ENCODE measurements at regions not wholly inside any gene's neighbourhood (a gene's known extent, or its start where the extent isn't known, plus 50 kb on each side); places are given as distances from the start of the nearest gene placed in this dataset.

- no peak for DNase-seq (ENCODE audit: low read depth, low spot score)
Measured at GRCh38 chr9:81264516-81264915, 424.8 kb downstream of the TLE1 start.

- no peak for DNase-seq (ENCODE audit: low read depth, low spot score)
Measured at GRCh38 chr9:81259896-81260295, 429.5 kb downstream of the TLE1 start.

GRCh38 chr9:81256368-81256767 is 433.0 kb downstream of the TLE1 start:
- no peak for DNase-seq (ENCODE audit: low read depth, low spot score)

- no peak for DNase-seq (ENCODE audit: low read depth, low spot score)
Measured at GRCh38 chr9:81250606-81251005, 438.7 kb downstream of the TLE1 start.

- DNase-seq (ENCODE audit: low read depth, low spot score) = no peak
Measured at GRCh38 chr9:81250041-81250440, 439.3 kb downstream of the TLE1 start.

GRCh38 chr9:81245254-81245956 is 443.9 kb downstream of the TLE1 start:
- DNase-seq (ENCODE audit: low read depth, low spot score) = no peak

- DNase-seq (ENCODE audit: low read depth, low spot score) = no peak
Measured at GRCh38 chr9:81244631-81245030, 444.7 kb downstream of the TLE1 start.

GRCh38 chr9:81242866-81243265 is 446.5 kb downstream of the TLE1 start:
- no peak for DNase-seq (ENCODE audit: low read depth, low spot score)

GRCh38 chr9:81239388-81239787 is 450.0 kb downstream of the TLE1 start:
- no peak for DNase-seq (ENCODE audit: low read depth, low spot score)

- no peak for DNase-seq (ENCODE audit: low read depth, low spot score)
Measured at GRCh38 chr9:81237565-81238231, 451.6 kb downstream of the TLE1 start.

- DNase-seq (ENCODE audit: low read depth, low spot score) = no peak
Measured at GRCh38 chr9:81234924-81235610, 454.3 kb downstream of the TLE1 start.

GRCh38 chr9:81231011-81231410 is 458.3 kb downstream of the TLE1 start:
- DNase-seq (ENCODE audit: low read depth, low spot score) = no peak

- no peak for DNase-seq (ENCODE audit: low read depth, low spot score)
Measured at GRCh38 chr9:81227507-81228245, 461.7 kb downstream of the TLE1 start.

- no peak for DNase-seq (ENCODE audit: low read depth, low spot score)
Measured at GRCh38 chr9:81225596-81225995, 463.8 kb downstream of the TLE1 start.

GRCh38 chr9:81224166-81225081 is 464.9 kb downstream of the TLE1 start:
- no peak for DNase-seq (ENCODE audit: low read depth, low spot score)

GRCh38 chr9:81214975-81215374 is 474.4 kb downstream of the TLE1 start:
- no peak for DNase-seq (ENCODE audit: low read depth, low spot score)

- DNase-seq (ENCODE audit: low read depth, low spot score) = no peak
Measured at GRCh38 chr9:81213456-81213855, 475.9 kb downstream of the TLE1 start.

- no peak for DNase-seq (ENCODE audit: low read depth, low spot score)
Measured at GRCh38 chr9:81211741-81212140, 477.6 kb downstream of the TLE1 start.

GRCh38 chr9:81207651-81208050 is 481.7 kb downstream of the TLE1 start:
- DNase-seq (ENCODE audit: low read depth, low spot score) = no peak

GRCh38 chr9:81202292-81202691 is 487.1 kb downstream of the TLE1 start:
- DNase-seq (ENCODE audit: low read depth, low spot score) = no peak

GRCh38 chr9:81195206-81195605 is 494.1 kb downstream of the TLE1 start:
- DNase-seq (ENCODE audit: low read depth, low spot score) = no peak

Data from smooth muscle cell of the brain vasculature (primary cell).